Iris pigment epithelial cell (primary cell): ENCODE measurements at regions not wholly inside any gene's neighbourhood (a gene's known extent, or its start where the extent isn't known, plus 50 kb on each side); places are given as distances from the start of the nearest gene placed in this dataset.

Source experiments
- DNase-seq: peaks from one replicate; pipeline ENCODE4 v3.0.0-alpha.2; 2011; ENCODE audit warnings: low read depth

DNA sequence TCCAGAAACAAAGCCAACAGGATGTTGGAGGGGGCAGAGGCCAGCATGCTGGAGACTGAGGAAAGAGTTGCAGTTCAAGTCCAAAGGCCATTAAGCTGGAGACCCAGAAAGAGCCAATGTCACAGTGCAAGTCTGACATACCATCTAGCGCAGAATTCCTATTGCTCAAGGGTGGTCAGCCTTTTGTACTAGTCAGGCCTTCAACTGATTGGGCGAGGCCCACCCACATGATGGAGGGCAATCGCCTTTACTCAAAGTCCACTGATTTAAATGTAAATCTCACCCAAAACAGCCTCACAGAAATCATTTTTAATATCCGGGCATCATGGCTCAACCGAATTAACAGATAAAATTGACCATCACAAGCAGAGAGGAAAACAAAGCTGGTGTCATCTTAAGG is 113.9 kb downstream of the RCN1 start:
- no peak for DNase-seq

DNA sequence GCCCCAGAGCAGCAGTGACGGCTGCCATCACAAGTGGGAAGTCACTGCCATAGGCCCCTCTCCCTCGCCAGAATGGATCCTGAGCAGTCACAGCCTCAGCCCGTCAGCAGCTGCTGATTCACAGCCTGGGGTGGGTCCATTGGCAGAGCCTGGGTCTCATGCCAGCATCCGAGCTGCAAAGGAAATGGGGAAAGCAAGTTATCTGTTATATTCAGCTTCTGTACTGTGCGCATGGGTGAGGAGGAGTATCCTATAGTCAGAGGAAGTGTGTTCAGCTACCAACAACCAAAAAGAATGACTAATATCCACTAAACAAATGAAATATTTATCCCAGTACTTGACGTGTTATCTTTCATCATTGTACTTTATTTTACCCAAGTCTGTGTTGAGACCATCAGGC is 119.7 kb downstream of the RCN1 start:
- peak; percentile 28 for DNase-seq

DNA sequence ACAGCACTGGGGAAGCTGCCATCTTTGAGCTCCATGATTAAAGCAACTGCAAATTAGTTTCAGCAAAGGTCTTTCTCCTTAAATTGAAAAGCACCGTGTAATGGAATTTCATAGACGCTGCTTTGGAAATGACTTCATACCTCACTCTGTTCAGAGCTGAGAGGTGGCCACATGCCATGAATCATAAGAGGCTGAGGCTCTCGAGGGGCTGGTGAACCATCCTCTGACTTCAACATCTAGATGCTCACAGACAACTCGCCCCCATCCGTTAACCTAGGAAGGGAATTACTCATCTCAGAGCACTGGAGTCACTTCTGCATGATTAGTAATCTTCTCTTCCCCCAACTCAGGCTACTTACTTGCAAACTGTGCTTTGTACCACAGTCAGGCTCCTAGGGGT is 122.3 kb downstream of the RCN1 start:
- DNase-seq = peak; percentile 73

DNA sequence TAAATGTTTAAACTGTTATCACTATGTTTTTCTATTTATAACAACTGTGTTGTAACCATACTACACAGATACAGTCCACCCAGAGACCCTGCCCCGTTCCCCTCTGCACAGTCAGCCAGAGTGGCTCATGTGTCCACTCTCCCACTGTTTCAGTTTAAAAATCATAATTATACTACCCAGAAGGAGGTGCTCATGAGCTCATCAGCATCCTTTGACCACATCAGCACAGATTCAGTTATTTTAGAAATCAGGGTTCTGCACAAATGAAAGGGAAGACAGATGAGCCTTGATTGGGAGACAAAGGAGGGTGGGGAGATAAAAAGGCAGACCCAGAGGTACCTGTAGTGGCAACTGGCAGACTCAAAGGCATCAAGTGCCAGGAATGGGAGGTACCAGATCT is 124.3 kb downstream of the RCN1 start:
- DNase-seq = no peak

DNA sequence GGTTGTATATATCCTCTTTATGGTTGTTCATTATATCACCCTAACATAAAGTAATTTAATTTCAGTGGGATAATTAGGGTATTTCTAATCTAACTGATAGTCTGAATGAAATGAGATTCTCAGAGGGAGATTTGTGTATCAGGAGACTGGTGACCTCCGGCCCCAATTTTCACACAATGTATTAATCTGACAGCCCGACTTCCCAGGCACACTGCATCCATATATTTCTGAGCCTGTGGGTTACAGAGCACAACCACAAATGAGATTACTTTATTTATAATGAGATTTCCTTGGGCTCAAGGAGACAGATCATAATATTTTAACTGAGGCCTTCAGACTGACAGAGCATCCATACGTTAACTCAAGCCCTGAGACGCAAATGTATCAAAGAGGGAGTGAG is 125.9 kb downstream of the RCN1 start:
- no peak for DNase-seq

DNA sequence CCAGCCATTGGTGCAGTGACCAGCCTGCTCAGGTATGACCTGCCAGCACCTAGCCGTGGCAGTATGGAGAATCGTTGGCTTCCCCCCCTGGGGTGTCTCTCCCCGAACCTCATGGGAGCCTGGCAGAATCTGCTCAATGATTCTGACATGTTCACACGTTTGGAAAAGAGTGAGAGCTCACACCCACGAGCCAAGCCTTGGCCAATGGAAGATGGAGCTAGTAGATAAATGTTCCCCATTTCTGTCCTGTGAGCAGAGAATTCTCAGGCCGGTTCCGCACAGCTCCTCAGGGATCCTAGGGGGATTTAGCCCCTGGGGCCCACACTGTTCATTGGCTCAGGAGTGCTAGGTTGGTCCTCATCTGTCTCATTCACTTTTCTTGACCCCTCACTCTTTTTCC is 128.4 kb downstream of the RCN1 start:
- no peak for DNase-seq

DNA sequence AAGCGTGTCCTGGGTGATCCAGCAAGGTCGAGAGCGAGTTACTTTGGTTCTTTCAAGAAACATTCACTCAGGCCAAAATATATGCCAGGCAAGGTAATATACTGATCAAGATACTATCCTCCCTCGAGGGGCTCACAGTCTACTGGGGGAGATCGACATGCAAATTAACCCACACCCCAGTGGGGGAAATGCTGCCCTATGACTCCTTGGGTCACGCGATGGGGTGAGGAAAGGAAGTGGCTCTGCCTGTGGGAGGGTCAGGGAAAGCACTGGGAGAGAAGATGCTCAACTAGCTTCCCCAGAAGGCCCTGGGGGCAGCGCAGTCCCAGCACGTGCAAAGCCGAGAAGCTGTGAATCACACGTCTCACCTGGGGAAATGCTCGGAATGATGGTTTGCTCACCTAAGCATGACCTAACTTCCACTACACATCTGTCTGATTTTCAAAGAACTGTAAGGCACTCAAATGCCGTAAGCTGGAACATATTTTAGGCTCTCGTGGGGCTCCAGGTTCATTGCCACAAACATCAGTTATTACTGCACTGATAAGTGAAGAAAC is 130.7 kb downstream of the RCN1 start:
- DNase-seq = no peak

DNA sequence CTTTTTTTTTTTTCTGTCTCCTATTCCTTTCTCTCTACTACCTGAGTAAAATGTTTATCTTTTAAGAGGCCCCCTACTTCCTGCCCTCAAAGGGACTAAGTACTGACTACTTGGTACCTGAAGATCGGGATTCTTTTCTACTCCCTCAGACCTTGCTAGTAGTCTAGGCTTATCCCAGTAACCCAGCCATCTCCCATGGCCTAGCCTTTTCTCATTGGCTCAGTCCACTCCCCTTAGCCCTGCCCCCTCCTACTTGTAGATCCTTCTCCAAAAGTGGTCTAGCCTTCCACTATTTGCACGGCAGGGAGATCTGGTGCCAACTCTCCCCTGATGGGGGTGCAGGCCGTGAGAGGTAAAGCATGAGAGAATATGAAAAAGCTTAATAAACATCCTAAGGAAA is 133.7 kb downstream of the RCN1 start:
- DNase-seq = no peak

DNA sequence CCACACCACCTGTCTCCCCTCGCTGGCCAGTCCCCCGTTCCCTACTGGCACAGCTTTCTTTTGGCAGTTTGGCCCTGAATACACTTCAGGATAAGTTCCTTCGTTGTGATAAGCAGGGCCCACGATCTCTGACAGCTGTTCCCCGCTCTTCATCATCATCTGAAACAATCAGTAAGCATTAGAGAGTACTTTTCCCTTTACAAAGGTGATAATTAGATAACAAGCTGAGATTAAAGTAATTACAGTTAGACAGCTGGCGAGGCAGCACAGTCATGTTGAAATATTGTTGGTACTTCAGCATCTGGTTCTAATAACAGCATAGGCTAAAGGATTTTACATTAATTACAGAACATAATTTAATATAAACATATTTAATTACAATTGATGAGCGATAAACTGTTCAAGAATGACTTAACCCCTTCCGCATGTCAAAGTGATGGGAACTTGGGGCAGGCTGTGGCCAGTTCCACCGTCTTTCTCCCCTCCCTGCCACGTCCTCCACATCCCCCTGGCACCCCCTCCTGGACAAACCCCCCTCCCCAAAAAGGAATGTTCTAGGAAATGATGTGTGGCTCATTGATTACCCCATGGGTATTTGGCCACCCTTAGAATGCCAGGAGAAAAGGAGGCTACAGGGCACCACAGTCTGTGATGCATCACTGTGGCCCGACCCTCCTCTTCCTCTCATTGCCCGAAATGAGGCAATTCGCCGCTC is 134.9 kb downstream of the RCN1 start:
- DNase-seq = no peak

DNA sequence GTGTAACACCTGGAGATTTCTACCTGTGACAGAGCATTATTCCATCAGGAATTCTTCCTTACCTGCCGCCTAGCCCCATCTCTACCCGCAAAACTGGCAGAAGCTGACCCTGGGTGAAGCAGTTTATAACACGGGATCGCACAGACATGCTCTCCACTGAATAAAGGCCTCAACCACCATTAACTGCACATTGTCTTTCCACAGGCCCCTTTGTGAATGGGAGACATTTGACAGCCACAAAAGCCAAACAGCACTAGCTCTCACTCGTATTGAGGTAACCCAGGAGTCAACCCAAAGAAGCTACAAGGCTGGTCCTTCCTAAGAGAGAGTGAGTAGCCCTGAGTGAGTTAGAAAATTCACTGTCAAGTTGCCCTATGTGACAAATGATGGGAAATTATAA is 135.6 kb downstream of the RCN1 start:
- DNase-seq = no peak

DNA sequence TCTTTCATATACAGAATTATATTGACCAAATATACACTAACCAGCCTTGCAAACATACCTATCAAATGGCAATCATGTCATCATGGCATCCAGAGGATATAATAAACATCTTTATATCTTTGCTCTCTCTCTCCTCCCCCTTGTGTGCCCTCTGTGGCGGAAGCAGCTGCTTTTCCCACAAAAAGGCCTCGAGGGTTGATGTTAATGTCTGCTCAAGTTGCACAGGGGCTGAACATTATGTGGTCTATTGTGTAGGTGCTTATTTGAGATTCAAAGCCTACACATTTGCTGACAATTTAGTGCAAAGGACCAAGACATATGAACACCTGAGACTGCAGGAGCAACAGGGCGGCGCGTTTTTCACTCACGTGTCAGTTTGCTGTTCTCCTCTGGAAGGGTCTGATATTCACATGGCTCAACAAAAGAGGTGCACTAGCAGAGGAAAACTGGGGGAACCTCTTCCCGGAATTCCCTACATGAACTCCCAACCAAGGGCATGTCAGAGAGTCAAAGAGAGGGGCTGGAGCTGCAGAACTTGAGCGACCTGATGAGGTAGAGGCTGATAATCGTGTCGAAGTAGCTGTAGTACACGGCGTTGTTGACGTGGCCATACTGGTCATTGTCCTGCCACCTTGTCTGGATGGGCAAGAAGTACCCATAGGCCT is 138.8 kb downstream of the RCN1 start:
- DNase-seq = no peak

DNA sequence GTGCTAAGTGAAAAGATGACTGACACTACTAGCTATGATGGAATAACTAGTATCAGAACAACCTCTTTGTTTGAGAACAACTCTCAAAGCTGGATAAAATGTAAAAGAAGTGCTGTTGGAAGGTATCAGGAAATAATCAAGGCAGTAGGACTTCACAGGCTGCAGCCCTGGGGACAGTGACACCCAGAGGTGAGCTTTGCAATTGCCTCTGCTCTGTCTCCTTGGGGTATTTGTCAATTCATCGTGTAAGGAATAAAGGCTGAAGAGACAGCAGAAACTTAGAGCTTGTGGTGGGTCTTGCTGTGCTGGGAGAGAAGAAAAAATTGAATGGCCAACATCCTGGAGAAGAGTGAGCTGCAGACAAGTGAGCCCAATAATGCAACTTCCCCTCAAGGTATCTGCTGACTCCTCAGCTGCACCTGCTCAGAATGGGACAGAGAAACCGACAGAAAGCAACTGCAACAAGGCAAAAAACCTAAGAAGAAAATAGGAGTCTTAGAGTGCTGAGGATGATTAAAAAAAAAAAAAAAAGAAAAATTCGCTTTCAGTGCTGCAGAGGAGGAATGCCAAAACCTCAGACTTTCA is 141.1 kb downstream of the RCN1 start:
- DNase-seq = peak; percentile 47

DNA sequence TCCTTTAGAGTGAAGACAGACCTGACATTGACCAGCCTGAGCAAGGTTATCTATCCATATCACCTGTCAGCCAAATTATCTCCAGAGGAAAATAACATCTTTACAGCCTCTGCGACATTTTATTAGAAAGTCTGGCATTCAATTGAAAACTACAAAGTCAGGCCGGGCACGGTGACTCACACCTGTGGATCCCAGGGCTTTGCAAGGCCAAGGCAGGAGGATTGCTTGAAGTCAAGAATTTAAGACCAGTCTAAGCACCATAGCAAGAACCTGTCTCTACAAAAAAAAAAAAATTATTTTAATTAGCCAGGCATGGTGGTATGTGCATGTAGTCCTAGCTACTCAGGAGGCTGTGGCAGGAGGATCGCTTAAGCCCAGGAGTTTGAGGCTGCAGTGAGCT is 141.6 kb downstream of the RCN1 start:
- DNase-seq = no peak

DNA sequence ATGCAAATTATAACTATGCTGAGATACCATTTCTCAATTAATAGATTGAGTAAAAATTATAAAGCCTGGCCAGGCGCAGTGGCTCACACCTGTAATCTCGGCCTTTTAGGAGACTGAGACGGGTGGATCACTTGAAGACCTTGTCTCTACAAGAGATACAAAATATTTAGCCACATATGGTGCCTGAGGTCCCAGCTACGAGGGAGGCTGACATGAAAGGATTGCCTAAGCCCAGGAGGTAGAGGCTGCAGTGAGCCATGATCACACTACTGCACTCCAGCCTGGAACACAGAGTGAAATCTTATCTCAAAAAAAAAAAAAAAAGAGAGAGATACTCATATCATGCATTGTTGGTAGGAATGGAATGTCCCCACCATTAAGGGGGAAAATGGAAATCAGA is 142.4 kb downstream of the RCN1 start:
- DNase-seq = no peak

DNA sequence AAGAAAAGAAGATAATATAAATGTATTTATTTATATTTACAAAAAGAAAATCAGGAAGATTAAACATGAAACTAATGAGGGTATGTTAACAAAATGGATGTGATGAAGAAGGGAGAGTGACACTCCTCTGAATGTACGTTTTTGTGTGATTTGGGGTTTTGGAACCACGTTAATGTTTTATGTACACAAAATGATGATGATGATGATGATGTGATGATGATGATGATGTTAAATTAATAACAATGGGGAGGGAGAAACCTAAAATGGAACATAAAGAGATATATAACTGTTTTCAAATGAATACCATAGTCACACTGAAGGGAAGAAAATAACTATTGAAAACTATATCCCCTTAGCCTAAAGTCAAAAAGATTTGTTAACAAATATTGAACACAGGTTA is 143.1 kb downstream of the RCN1 start:
- DNase-seq = no peak

DNA sequence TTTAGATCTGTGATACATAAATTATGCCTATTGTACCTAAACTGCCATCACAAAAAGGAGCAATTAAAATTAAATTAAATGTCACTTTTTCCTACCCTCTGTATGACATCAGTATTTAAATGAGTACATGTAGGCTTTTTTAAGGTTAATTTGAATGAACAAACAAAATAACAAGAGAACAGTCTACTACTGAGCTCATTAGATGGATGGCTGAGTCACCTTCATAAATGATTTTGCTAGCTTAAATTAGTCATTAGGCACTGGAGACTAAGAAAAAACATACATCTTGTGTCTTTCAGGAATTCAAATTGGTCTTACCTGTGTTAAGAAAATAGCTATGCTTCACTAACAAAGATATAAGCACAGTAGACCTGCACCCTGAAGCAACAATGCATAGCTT is 153.6 kb downstream of the RCN1 start:
- DNase-seq = no peak

DNA sequence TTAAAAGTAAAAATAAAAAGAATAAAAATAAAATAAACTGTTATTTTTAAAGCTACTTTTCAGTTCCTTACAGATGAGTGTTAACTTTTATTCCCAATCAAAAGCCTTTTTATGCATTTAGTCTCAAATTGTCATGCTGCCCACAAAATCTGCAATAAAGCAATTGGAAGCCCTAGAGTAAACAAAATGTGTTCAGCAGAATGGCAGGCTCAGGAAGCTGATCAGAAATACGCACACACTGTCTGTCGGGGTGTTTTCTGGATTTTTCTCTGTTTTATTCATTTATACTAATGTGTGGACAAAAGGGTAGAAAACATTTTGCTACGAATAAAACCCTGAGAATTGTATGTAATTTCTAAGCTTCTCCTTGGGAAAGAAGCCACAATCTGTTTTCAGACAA is 162.8 kb downstream of the RCN1 start:
- no peak for DNase-seq

DNA sequence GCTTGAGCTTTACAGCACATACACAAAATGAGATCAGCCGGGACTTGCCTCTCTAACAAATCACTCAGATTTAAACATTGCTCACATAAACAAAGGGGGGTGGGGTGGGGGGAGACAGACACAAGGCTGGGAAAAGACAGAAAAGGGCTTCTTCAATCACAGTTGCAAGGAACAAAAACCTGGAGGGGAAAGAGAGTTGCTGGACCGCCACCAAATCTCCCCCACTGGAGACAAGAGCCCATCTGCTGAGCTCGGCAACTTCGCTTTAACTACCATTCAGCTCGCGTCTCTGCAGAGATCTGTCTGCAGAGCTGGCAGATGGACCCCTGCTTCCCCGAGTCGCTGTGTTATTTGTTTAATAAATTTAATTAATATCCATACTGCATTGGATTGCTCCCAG is 165.0 kb downstream of the RCN1 start:
- no peak for DNase-seq

DNA sequence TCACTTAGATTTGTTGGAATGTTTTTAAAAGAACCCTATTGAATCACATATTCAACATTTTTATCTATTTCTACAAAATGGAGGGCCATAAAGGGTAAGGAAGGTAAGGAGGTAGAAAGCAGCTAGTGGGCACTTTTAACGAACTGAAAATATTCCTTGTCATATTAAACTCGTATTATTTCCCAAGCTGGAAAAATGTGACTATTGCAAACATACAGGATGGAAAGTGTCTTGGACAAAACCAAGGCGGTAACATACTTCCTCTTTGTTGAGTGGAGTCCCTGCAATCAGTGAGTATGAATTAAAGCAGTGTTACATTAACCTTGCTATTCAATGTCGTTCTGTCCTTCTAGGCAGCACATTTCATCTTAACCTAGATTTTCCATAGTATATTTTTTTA is 165.6 kb downstream of the RCN1 start:
- DNase-seq = no peak

DNA sequence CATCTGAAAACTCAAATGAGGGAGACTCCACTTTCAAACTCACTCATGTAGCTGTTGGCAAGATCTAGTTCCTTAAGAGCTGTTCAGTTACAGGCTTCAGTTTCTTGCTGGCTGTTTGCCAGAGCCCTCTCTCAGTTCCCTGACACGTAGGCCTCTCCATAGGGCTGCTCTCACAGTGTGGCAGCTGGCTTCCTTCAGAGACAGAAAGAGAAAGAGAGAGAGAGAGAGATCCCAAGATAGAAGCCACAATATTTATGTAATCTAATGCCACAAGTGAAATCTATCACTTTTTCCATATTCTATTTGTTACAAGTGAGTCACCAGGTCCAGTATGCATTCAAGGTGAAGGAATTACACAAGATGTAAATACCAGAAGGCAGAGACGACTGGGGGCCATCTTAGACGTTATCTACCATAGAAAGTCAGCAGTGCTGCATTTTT is 168.8 kb downstream of the RCN1 start:
- DNase-seq = peak; percentile 90

DNA sequence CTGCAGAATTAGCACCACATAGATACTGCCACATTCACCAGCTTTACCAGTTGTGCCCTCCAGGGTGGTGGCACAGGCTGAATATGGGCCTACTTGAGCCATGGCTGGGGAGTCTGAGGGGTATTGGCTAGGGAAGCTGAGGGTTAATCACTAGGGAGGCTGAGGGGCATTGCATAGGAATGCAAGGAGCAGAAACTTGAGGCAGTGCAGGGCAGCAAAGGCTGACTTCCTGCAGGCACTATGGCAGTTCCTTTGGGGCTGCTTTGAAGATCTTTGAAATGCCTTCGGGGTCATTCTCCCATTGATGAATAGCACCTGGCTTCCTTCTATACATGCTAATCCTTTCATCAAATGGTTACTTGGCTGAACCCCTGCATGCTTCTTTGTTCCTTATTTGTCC is 171.5 kb downstream of the RCN1 start:
- no peak for DNase-seq

DNA sequence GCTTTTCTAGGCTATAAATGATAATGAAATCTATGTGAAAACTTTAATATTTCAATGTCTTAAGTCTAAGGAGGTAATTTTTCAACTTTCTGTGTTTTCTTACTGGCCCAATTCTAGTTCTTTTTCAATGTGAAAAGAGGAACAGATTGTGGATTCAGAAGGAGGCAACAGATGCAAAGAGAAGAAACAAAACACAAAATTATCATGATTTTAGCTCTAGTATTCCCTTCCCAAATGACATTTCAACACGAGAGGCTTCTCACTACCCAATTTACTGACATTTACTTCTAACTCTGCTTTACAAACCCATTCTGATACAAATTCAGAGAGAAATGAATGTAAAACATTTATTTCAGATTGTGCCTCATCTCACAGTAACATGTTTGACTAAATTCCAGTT is 169.4 kb downstream of the WT1 start:
- DNase-seq = no peak

DNA sequence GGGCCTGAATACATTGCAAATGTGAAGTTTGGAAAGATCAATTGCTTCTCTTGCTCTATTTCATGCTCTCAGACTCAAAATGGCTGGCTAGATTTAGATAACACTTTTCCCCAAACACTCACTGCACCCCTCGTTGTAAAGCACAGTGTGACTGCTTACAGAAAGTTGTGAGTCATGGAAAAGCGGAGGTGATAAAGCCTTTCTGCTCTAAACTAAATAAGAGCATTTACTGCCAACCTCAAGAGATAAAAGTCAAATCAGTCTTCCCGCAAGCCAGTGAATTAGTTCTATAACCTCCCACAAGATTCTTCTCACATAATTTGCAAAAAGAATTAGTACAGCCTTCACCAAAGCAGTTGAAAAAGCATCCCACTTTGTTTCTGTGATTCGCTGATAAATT is 168.7 kb downstream of the WT1 start:
- peak; percentile 4 for DNase-seq
